Osteocyte (in vitro differentiated cells): ENCODE measurements at regions not wholly inside any gene's neighbourhood (a gene's known extent, or its start where the extent isn't known, plus 50 kb on each side); places are given as distances from the start of the nearest gene placed in this dataset.

ENCODE experiments used
- DNase-seq: peaks from one replicate; pipeline ENCODE4 v3.0.0; 2021; ENCODE audit warnings: mixed read lengths; ENCODE audit not compliant: unreplicated experiment; ENCODE audit errors: extremely low spot score
- H3K27ac Mint-ChIP-seq: one replicate; pipeline ENCODE4 v1.8.0; 2021; ENCODE audit warnings: mild to moderate bottlenecking, mixed read lengths; ENCODE audit not compliant: unreplicated experiment
- H3K27me3 Mint-ChIP-seq: one replicate; pipeline ENCODE4 v1.8.0; 2021; ENCODE audit warnings: mixed read lengths; ENCODE audit not compliant: unreplicated experiment
- H3K36me3 Mint-ChIP-seq: one replicate; pipeline ENCODE4 v1.8.0; 2021; ENCODE audit warnings: mixed read lengths; ENCODE audit not compliant: unreplicated experiment
- H3K4me1 Mint-ChIP-seq: one replicate; pipeline ENCODE4 v1.8.0; 2021; ENCODE audit warnings: mixed read lengths; ENCODE audit not compliant: unreplicated experiment
- H3K4me3 Mint-ChIP-seq: one replicate; pipeline ENCODE4 v1.8.0; 2021; ENCODE audit warnings: mild to moderate bottlenecking, moderate library complexity, mixed read lengths; ENCODE audit not compliant: unreplicated experiment
- H3K9me3 Mint-ChIP-seq: one replicate; pipeline ENCODE4 v1.8.0; 2021; ENCODE audit warnings: mixed read lengths; ENCODE audit not compliant: unreplicated experiment
- TF ChIP-seq, protein P1 (sequence below): fragments of 200-600 bp; sonication (generic); IDR thresholded peaks from 2 replicates; pipeline ENCODE4 v1.5.0; 2021; ENCODE audit warnings: antibody characterized with exemption, mild to moderate bottlenecking, moderate library complexity

DNA sequence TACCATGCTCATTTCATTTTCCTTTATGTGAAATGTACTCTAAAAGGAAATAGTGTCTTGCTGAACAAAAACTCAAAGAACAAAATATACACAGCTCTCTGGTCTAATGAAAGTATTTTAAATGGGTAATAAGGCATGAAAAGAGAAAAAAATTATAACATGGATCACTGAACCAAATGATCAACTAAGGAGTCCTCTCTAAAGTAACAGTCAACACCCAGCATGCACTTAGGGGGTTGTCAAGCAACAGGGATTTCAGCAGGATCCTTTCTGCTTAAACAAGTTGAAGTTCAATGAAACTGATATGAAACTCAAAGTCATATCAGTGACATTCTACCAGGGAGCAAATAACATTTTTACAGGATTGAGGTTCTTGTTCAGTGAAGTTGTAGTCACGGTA lies 398.8 kb downstream of the SEC23A start:
- no peaks in the 10 kb centered on the region for H3K4me1 Mint-ChIP-seq
- no peaks in the 10 kb centered on the region for H3K36me3 Mint-ChIP-seq
- no peaks in the 10 kb centered on the region for H3K9me3 Mint-ChIP-seq
- H3K27ac Mint-ChIP-seq, result no peak overlapping the region
- H3K4me3 Mint-ChIP-seq, result no peak overlapping the region
- no peaks in the 10 kb centered on the region for H3K27me3 Mint-ChIP-seq
- TF ChIP-seq, protein P1, sequence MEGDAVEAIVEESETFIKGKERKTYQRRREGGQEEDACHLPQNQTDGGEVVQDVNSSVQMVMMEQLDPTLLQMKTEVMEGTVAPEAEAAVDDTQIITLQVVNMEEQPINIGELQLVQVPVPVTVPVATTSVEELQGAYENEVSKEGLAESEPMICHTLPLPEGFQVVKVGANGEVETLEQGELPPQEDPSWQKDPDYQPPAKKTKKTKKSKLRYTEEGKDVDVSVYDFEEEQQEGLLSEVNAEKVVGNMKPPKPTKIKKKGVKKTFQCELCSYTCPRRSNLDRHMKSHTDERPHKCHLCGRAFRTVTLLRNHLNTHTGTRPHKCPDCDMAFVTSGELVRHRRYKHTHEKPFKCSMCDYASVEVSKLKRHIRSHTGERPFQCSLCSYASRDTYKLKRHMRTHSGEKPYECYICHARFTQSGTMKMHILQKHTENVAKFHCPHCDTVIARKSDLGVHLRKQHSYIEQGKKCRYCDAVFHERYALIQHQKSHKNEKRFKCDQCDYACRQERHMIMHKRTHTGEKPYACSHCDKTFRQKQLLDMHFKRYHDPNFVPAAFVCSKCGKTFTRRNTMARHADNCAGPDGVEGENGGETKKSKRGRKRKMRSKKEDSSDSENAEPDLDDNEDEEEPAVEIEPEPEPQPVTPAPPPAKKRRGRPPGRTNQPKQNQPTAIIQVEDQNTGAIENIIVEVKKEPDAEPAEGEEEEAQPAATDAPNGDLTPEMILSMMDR, result no peak
- DNase-seq, result no peak

- TF ChIP-seq, protein P1, result no peak
- no peaks in the 10 kb centered on the region for H3K4me1 Mint-ChIP-seq
- H3K27ac Mint-ChIP-seq, result no peak overlapping the region
- peaks cover 16% of the 10 kb centered on the region for H3K9me3 Mint-ChIP-seq
- no peak overlapping the region for H3K4me3 Mint-ChIP-seq
- no peak for DNase-seq
- H3K36me3 Mint-ChIP-seq, result no peaks in the 10 kb centered on the region
- H3K27me3 Mint-ChIP-seq, result no peaks in the 10 kb centered on the region
These were observed 406.1 kb downstream of the SEC23A start for GRCh38 chr14:38696925-38697324.

- no peak for DNase-seq
- H3K4me3 Mint-ChIP-seq, result no peak overlapping the region
- TF ChIP-seq, protein P1, result no peak
- H3K4me1 Mint-ChIP-seq, result no peaks in the 10 kb centered on the region
- H3K27me3 Mint-ChIP-seq, result no peaks in the 10 kb centered on the region
- H3K36me3 Mint-ChIP-seq, result no peaks in the 10 kb centered on the region
- no peak overlapping the region for H3K27ac Mint-ChIP-seq
- peaks cover 16% of the 10 kb centered on the region for H3K9me3 Mint-ChIP-seq
These were observed 409.6 kb downstream of the SEC23A start for GRCh38 chr14:38693423-38693822.

GRCh38 chr14:38669027-38669426 lies 413.1 kb upstream of the CLEC14A start:
- H3K27me3 Mint-ChIP-seq, result no peaks in the 10 kb centered on the region
- no peak overlapping the region for H3K27ac Mint-ChIP-seq
- no peak overlapping the region for H3K4me3 Mint-ChIP-seq
- H3K36me3 Mint-ChIP-seq, result no peaks in the 10 kb centered on the region
- no peak for DNase-seq
- H3K9me3 Mint-ChIP-seq, result peaks cover 6% of the 10 kb centered on the region
- no peaks in the 10 kb centered on the region for H3K4me1 Mint-ChIP-seq
- TF ChIP-seq, protein P1, result no peak

- Mint-ChIP-seq H3K27ac (no peak overlapping the region), H3K36me3 (no peaks in the 10 kb centered on the region), H3K27me3 (no peaks in the 10 kb centered on the region), H3K4me3 (no peak overlapping the region), H3K9me3 (no peaks in the 10 kb centered on the region), H3K4me1 (no peaks in the 10 kb centered on the region)
- TF ChIP-seq, protein P1, result no peak
- no peak for DNase-seq
These were observed 407.5 kb upstream of the CLEC14A start for GRCh38 chr14:38663382-38663781.
